ENCODE measurements at regions not wholly inside any gene's neighbourhood (a gene's known extent, or its start where the extent isn't known, plus 50 kb on each side); places are given as distances from the start of the nearest gene placed in this dataset.

DNA sequence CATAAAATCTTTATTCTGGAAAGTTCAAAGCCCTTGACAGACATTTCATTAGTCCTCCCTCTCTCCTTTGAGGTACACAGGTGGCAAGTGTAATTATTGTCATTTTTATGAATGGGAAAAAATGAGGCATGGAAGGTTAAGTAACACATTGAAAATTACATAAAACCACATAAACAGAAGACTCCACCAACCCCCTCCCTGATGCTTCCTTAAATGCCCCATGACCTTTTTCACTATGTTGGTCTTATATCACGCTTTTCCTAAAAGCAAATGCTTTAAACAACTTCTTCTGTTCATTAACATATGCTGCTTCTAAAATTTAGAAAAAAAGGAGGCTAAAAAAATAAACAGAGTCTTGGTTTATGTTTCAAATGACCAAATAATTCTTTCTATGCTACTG lies 648.4 kb downstream of the PTPRC start:
- no peak for TF ChIP-seq POLR2AphosphoS5 (IDR thresholded peaks at IDR 0.05; ENCODE audit: insufficient read depth in 1 of 2, low read depth in 1 of 2)
- TF ChIP-seq, protein P1, sequence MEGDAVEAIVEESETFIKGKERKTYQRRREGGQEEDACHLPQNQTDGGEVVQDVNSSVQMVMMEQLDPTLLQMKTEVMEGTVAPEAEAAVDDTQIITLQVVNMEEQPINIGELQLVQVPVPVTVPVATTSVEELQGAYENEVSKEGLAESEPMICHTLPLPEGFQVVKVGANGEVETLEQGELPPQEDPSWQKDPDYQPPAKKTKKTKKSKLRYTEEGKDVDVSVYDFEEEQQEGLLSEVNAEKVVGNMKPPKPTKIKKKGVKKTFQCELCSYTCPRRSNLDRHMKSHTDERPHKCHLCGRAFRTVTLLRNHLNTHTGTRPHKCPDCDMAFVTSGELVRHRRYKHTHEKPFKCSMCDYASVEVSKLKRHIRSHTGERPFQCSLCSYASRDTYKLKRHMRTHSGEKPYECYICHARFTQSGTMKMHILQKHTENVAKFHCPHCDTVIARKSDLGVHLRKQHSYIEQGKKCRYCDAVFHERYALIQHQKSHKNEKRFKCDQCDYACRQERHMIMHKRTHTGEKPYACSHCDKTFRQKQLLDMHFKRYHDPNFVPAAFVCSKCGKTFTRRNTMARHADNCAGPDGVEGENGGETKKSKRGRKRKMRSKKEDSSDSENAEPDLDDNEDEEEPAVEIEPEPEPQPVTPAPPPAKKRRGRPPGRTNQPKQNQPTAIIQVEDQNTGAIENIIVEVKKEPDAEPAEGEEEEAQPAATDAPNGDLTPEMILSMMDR (IDR thresholded peaks at IDR 0.05) = no peak

Measured in vagina (tissue), 2 donors.